LNCAP (cell line): ENCODE measurements at regions not wholly inside any gene's neighbourhood (a gene's known extent, or its start where the extent isn't known, plus 50 kb on each side); places are given as distances from the start of the nearest gene placed in this dataset.

Experiments
- CTCF ChIP-seq: fragments of 450-650 bp; IDR thresholded peaks from 2 replicates; pipeline ENCODE4 v1.5.1; 2017; ENCODE audit warnings: mild to moderate bottlenecking

GRCh38 chr21:14742119-14742518 is 196.0 kb upstream of the SAMSN1 start:
- no peak for TF ChIP-seq CTCF

- no peak for TF ChIP-seq CTCF
Observed at GRCh38 chr21:14741256-14741655, 195.1 kb upstream of the SAMSN1 start.

GRCh38 chr21:14740692-14741091 is 194.6 kb upstream of the SAMSN1 start:
- no peak for TF ChIP-seq CTCF

GRCh38 chr21:14740116-14740515 is 194.0 kb upstream of the SAMSN1 start:
- no peak for TF ChIP-seq CTCF

- no peak for TF ChIP-seq CTCF
Observed at GRCh38 chr21:14739590-14739989, 193.5 kb upstream of the SAMSN1 start.

- peak; percentile 72 for TF ChIP-seq CTCF
Observed at GRCh38 chr21:14737922-14738321, 191.8 kb upstream of the SAMSN1 start.

- no peak for TF ChIP-seq CTCF
Observed at GRCh38 chr21:14737284-14737691, 191.2 kb upstream of the SAMSN1 start.

GRCh38 chr21:14736672-14737071 is 190.6 kb upstream of the SAMSN1 start:
- no peak for TF ChIP-seq CTCF
